Mesothelial cell of epicardium (in vitro differentiated cells): ENCODE measurements at regions not wholly inside any gene's neighbourhood (a gene's known extent, or its start where the extent isn't known, plus 50 kb on each side); places are given as distances from the start of the nearest gene placed in this dataset.

Experiments
- DNase-seq, 2 experiments: peaks; one replicate each; pipeline ENCODE4 v3.0.0; 2021; ENCODE audit warnings: low spot score in 2 of 2; ENCODE audit not compliant: unreplicated experiment in 2 of 2
- H3K27ac Mint-ChIP-seq: 2 replicates; pipeline ENCODE4 v1.8.0; 2021; ENCODE audit warnings: mixed read lengths
- H3K27me3 Mint-ChIP-seq: 2 replicates; pipeline ENCODE4 v1.8.0; 2021; ENCODE audit warnings: low read depth, mixed read lengths
- H3K36me3 Mint-ChIP-seq: 2 replicates; pipeline ENCODE4 v1.8.0; 2021; ENCODE audit warnings: mixed read lengths
- H3K4me1 Mint-ChIP-seq: 2 replicates; pipeline ENCODE4 v1.8.0; 2021; ENCODE audit warnings: mixed read lengths
- H3K4me3 Mint-ChIP-seq: 2 replicates; pipeline ENCODE4 v1.8.0; 2021; ENCODE audit warnings: mild to moderate bottlenecking, moderate library complexity, mixed read lengths
- H3K9me3 Mint-ChIP-seq: 2 replicates; pipeline ENCODE4 v1.8.0; 2021; ENCODE audit warnings: mixed read lengths
- TF ChIP-seq, protein P1 (sequence below): fragments of 200-600 bp; sonication (generic); IDR thresholded peaks from one replicate; pipeline ENCODE4 v1.5.0; 2021; ENCODE audit warnings: antibody characterized with exemption; ENCODE audit not compliant: unreplicated experiment

DNA sequence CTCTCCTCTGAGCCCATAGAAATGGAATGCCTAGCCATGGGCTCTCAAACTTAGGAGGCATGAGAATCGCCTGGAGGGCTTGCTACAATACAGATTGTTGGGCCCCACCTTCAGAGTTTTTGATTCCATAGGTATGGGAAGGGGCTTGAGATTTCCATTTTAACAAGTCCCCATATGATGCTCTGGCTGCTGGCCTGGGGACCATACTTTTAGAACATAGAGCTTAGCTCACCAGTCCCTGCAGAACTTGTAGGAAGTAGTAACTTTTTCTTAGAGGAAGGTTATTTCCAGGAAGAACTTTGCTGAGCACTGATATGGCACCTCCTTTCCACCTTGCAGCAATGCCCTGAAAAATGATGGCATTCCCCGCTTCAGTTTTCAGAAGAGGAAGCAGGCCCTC, 177.0 kb upstream of the ZMIZ1 start:
- H3K4me3 Mint-ChIP-seq = no peak overlapping the region
- no peak for DNase-seq
- no peaks in the 10 kb centered on the region for H3K27me3 Mint-ChIP-seq
- H3K9me3 Mint-ChIP-seq = peaks cover 2% of the 10 kb centered on the region
- TF ChIP-seq, protein P1, sequence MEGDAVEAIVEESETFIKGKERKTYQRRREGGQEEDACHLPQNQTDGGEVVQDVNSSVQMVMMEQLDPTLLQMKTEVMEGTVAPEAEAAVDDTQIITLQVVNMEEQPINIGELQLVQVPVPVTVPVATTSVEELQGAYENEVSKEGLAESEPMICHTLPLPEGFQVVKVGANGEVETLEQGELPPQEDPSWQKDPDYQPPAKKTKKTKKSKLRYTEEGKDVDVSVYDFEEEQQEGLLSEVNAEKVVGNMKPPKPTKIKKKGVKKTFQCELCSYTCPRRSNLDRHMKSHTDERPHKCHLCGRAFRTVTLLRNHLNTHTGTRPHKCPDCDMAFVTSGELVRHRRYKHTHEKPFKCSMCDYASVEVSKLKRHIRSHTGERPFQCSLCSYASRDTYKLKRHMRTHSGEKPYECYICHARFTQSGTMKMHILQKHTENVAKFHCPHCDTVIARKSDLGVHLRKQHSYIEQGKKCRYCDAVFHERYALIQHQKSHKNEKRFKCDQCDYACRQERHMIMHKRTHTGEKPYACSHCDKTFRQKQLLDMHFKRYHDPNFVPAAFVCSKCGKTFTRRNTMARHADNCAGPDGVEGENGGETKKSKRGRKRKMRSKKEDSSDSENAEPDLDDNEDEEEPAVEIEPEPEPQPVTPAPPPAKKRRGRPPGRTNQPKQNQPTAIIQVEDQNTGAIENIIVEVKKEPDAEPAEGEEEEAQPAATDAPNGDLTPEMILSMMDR = no peak
- no peak overlapping the region for H3K27ac Mint-ChIP-seq
- H3K4me1 Mint-ChIP-seq = peaks cover 8% of the 10 kb centered on the region
- H3K36me3 Mint-ChIP-seq = no peaks in the 10 kb centered on the region

GRCh38 chr10:78892338-78893176, 176.2 kb upstream of the ZMIZ1 start:
- TF ChIP-seq, protein P1 = no peak
- no peak for DNase-seq
- Mint-ChIP-seq H3K4me3 (no peak overlapping the region), H3K27ac (no peak overlapping the region), H3K36me3 (no peaks in the 10 kb centered on the region), H3K9me3 (no peaks in the 10 kb centered on the region), H3K27me3 (no peaks in the 10 kb centered on the region), H3K4me1 (peaks cover 8% of the 10 kb centered on the region)

DNA sequence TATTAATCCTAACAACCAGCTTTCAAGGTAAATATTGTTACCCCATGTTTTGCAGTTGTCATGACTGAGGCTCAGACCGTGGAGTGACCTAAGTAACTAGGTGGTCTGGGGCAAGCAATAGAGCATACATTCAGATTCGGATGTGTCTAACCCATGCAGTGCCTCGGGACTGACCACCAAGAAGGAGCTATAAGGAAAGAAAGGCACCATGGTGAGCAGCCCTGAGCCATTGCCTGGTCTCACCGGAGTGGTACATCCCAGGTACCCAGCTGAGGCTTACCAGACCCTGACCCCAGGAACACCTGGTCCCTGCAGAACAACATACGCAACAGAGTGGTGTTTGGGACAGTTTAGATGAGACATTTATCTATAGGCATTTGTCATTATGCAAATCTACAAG, 175.5 kb upstream of the ZMIZ1 start:
- Mint-ChIP-seq H3K36me3 (no peaks in the 10 kb centered on the region), H3K4me3 (no peak overlapping the region), H3K27me3 (no peaks in the 10 kb centered on the region), H3K27ac (no peak overlapping the region), H3K9me3 (no peaks in the 10 kb centered on the region), H3K4me1 (peaks cover 8% of the 10 kb centered on the region)
- no peak for DNase-seq
- TF ChIP-seq, protein P1 = no peak

- no peak overlapping the region for H3K27ac Mint-ChIP-seq
- TF ChIP-seq, protein P1 = no peak
- H3K27me3 Mint-ChIP-seq = no peaks in the 10 kb centered on the region
- H3K36me3 Mint-ChIP-seq = no peaks in the 10 kb centered on the region
- peaks cover 8% of the 10 kb centered on the region for H3K4me1 Mint-ChIP-seq
- H3K4me3 Mint-ChIP-seq = no peak overlapping the region
- DNase-seq = no peak
- H3K9me3 Mint-ChIP-seq = no peaks in the 10 kb centered on the region
Observed at GRCh38 chr10:78894089-78894840, 174.5 kb upstream of the ZMIZ1 start.

DNA sequence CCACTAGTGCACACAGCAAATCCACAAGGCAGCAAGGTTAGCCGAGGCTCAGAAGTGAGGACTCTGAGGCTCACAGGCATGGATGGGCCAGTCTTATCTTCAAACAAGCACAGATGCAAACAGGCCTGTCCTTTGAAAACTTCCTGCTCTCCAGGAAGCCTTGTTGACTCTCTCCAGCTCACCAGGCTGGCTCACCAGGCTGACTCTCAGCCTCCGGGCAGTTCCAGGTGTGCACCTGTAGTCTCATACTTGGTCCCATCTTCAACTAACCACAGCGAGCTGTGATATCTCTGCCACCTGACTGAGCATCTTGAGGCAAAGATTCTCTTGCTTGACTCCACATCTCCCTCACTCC, 173.9 kb upstream of the ZMIZ1 start:
- H3K36me3 Mint-ChIP-seq = no peaks in the 10 kb centered on the region
- no peak for DNase-seq
- no peaks in the 10 kb centered on the region for H3K9me3 Mint-ChIP-seq
- TF ChIP-seq, protein P1 = no peak
- H3K27ac Mint-ChIP-seq = no peak overlapping the region
- peaks cover 8% of the 10 kb centered on the region for H3K4me1 Mint-ChIP-seq
- H3K27me3 Mint-ChIP-seq = no peaks in the 10 kb centered on the region
- no peak overlapping the region for H3K4me3 Mint-ChIP-seq
